Stimulated activated CD4-positive, alpha-beta T cell treated with anti-CD3 and anti-CD28 coated beads, Interleukin-12 subunit alpha, Interleukin-12 subunit beta, amount 100 ng/mL, for 4 hours (primary cell): ENCODE measurements at regions not wholly inside any gene's neighbourhood (a gene's known extent, or its start where the extent isn't known, plus 50 kb on each side); places are given as distances from the start of the nearest gene placed in this dataset.
"Not testable (repeated sequence)": the region's sequence is repeated elsewhere in the genome, so short reads cannot be mapped to it uniquely, and the experiment has no call there.

ENCODE experiments used
- DNase-seq: peaks from one replicate; pipeline ENCODE4 v3.0.0-alpha.2; 2020

GRCh38 chr20:2203436-2203835 lies 92.4 kb upstream of the TGM3 start:
- no peak for DNase-seq

- no peak for DNase-seq
Observed at GRCh38 chr20:2204021-2204420, 91.8 kb upstream of the TGM3 start.

DNA sequence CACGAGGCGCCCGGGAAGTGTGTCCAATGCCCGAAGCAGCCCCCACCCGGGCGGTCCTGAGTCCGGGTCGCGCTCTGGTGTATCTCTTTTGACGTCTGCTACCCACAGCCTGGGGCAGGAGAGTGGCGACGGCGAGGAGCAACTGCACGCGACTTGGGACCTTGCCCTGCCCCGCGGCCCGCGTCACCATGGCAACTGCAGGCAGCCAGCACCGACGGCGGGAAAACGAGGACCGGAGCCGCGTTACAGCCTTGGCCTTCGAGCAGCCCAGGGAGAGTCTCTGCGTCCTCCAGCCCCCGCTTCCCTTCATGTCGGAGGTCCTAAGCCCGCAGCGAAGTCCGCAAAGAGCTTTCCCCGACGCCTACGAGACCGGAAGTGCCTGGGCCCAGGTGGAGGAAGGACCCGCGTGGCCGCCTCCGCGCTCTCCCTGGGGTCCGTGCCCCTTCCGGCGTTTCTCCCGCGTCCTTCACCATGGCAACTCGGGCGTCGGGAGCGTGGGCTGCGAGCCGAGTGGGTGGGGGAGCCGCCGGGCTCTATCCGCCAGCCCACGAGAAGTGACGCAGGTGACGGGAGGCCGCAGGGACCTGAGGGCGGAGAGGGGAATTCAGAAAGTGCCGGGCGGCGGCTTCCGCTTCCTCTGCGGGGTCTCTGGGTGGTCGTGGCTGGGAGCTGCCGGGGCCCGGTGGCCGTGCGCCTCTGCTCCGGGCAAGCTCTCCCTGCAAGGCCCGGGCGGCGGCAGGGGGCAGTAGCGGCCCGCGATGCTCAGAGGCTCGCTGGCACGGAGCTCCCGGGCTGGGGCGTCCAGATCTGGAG lies 88.6 kb upstream of the TGM3 start:
- DNase-seq, result peak; percentile 78

DNA sequence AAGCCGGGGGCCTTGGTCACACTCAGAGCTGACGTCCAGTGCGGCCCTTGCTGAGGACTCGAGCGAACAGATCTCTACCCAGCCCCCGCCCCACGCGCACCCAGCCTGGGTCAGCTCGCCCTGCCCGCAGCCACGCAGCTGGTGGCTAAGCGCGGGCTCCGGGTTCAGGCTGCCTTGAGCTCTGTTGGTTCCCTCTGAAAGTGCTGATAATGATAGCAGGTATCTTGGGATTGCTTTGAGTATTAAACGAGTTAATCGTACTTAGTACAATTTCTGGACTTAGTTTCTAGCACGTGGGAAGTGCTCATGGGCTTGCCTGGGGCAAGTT lies 88.1 kb upstream of the TGM3 start:
- no peak for DNase-seq

- no peak for DNase-seq
Observed at GRCh38 chr20:2208897-2209296, 86.9 kb upstream of the TGM3 start.

- DNase-seq, result no peak
Observed at GRCh38 chr20:2210646-2211552, 84.9 kb upstream of the TGM3 start.

GRCh38 chr20:2212456-2213015 lies 83.3 kb upstream of the TGM3 start:
- DNase-seq, result no peak

GRCh38 chr20:2213401-2213800 lies 82.4 kb upstream of the TGM3 start:
- DNase-seq, result no peak

GRCh38 chr20:2217857-2218539 lies 77.8 kb upstream of the TGM3 start:
- peak; percentile 3 for DNase-seq

- DNase-seq, result no peak
Observed at GRCh38 chr20:2219481-2220006, 76.3 kb upstream of the TGM3 start.

DNA sequence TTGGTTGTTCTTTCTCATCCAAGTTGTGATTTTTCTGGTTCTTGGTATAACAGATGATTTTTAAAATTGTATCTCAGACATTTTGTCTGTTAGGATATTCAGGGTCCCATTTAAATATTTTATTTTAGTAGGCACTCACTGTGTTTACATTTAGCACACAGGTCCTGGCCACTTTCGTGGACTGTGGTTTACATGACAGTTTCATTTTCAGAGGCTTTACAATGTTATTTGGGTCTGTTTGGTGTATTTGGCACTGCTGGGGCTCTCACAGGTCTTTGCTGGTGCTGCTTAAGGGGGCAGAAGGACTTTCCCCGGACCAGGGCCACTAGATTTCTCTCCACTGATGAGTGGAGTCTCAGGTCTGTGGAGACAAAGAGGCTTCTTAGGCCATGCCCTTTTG lies 75.5 kb upstream of the TGM3 start:
- DNase-seq, result no peak

- DNase-seq, result no peak
Observed at GRCh38 chr20:2221921-2222320, 73.9 kb upstream of the TGM3 start.

DNA sequence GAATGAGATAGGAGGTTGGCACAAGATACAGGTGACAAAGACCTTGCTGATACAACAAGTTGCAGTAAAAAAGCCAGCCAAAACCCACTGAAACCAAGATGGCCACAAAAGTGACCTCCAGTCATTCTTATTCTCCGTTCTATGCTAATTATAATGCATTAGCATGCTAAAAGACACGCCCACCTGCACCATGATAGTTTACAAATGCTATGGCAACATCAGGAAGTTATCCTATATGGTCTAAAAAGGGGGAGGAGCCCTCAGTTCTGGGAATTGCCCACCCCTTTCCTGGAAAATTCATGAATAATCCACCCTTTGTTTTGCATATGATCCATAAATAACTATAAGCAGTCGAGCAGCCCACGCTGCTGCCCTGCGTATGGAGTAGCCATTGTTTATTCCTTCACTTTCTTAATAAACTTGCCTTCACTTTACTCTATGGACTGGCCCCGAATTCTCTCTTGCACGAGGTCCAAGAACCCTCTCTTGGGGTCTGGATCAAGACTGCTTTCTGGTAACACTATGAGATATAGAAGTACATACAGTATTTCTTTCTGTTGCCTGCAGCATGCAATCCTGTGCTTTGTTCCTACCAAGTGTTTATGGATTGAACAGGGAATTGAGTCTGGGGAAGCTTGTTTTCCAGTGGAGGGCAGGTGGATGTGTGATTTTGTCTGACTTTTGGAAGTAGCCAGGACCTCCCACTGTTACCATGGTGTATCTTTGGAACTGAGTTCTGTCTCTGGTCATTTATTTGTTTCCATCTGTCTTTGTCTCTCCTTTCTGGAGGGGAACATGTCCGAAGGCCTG lies 72.0 kb upstream of the TGM3 start:
- DNase-seq, result no peak

GRCh38 chr20:2224368-2224639 lies 71.5 kb upstream of the TGM3 start:
- DNase-seq, result no peak

GRCh38 chr20:2227285-2227684 lies 68.5 kb upstream of the TGM3 start:
- not testable (repeated sequence) for DNase-seq

DNA sequence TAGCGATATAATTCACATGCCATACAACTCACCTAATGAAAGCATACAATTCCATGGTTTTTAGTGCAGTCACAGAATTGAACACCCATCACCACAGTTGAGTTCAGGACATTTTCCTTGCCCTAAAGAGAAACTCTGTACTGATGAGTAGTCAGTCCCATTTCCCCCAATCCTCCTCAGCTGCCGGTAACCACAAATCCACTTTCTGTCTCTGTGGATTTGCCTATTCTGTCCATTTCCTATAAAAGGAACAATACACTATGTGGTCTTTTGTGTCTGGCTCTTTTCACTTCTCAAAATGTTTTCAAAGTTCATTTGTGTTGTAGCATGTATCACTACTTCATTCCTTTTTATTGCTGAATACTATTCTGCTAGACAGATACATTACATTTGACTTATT lies 67.9 kb upstream of the TGM3 start:
- DNase-seq, result no peak

DNA sequence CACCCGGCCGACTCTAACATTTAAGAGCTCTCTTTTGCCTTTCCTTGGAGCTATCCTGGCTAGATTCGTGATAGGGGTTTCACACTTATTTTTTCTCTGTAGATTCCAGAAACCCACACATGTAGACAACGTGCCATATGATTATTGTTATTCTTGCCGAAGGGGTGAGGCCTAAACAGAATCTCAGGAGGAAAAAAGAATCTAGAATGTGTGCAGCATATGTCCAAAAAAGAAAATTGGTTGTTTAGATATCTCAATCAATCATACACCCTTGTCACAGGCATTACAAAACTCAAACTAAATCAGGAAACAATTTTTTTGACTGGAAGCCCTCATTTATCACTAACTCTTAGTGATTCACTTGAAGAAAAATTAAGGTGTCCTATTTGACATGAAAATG lies 66.9 kb upstream of the TGM3 start:
- DNase-seq, result no peak

- no peak for DNase-seq
Observed at GRCh38 chr20:2230726-2231488, 64.9 kb upstream of the TGM3 start.

- DNase-seq, result no peak
Observed at GRCh38 chr20:2231701-2232100, 64.1 kb upstream of the TGM3 start.

DNA sequence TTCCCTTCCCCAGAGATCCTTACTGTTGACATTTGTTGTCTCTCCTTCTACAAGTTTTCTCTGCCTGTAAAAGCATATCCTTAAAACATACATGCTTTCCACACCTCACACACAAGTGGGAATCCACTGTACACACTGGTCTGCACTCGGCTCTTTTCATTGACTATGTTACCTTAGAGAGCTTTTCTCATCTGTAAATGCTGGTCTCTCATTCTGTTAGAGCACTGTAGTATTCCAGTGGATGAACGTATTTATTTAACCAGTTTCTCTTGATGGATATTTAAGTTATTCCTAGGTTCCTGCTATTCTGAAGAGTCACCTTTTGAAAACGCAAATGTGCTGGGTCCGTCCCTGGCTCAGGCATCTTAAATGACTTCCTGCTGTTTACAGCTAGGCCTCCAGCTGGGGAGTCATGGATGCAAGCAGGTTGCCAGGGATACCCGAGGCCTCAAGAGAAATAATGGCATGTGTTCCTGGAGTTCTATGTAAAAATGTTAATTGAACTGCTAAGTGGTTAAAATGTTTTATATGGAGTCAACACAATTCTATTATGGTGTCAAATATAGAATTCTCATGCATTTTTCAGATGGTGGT lies 61.1 kb upstream of the TGM3 start:
- no peak for DNase-seq

- DNase-seq, result no peak
Observed at GRCh38 chr20:2236256-2236655, 59.5 kb upstream of the TGM3 start.
